HL-60 (cell line): ENCODE measurements at regions not wholly inside any gene's neighbourhood (a gene's known extent, or its start where the extent isn't known, plus 50 kb on each side); places are given as distances from the start of the nearest gene placed in this dataset.

Experiments used
- DNase-seq, 2 experiments: peaks; one replicate each; pipeline ENCODE4 v3.0.0-alpha.2; 2010 to 2020; ENCODE audit warnings: low read depth in 1 of 2, low spot score in 1 of 2
- H3K27ac ChIP-seq: fragments of 250-450 bp; sonication (Bioruptor Pico); replicated peaks from 2 replicates; pipeline ENCODE4 v1.5.1; 2020; ENCODE audit warnings: mild to moderate bottlenecking, moderate library complexity
- H3K27me3 ChIP-seq: fragments of 250-450 bp; sonication (Bioruptor Pico); 2 replicates; pipeline ENCODE4 v1.5.1; 2021; ENCODE audit warnings: mild to moderate bottlenecking, moderate library complexity; ENCODE audit not compliant: insufficient read depth, poor library complexity, severe bottlenecking
- H3K4me3 ChIP-seq: replicated peaks from 2 replicates; pipeline ENCODE4 v1.5.1; 2011; ENCODE audit warnings: mild to moderate bottlenecking, control low read depth, low read length; ENCODE audit not compliant: insufficient read depth
- CTCF ChIP-seq: IDR thresholded peaks from one replicate; pipeline ENCODE4 v1.5.1; 2011; ENCODE audit warnings: low read length, control low read depth, inconsistent platforms; ENCODE audit not compliant: insufficient read depth
- GABPA ChIP-seq: IDR thresholded peaks from 2 replicates; pipeline ENCODE4 v1.6.1; 2012; ENCODE audit warnings: low read depth
- POLR2AphosphoS5 ChIP-seq: IDR thresholded peaks from 2 replicates; pipeline ENCODE4 v1.6.1; 2012; ENCODE audit warnings: low read depth
- REST ChIP-seq: IDR thresholded peaks from 2 replicates; pipeline ENCODE4 v1.6.1; 2012; ENCODE audit warnings: low read depth; ENCODE audit not compliant: insufficient replicate concordance
- SPI1 ChIP-seq: IDR thresholded peaks from 2 replicates; pipeline ENCODE4 v1.6.1; 2012; ENCODE audit warnings: low read depth, mild to moderate bottlenecking, borderline replicate concordance

- Histone ChIP-seq H3K27me3 (no peaks in the 10 kb centered on the region), H3K4me3 (no peak overlapping the region), H3K27ac (no peak overlapping the region)
- TF ChIP-seq SPI1, result no peak
- no peak for DNase-seq
These were observed 265.3 kb downstream of the FAT3 start for GRCh38 chr11:92489826-92490399.

- DNase-seq, result no peak
- no peaks in the 10 kb centered on the region for H3K27me3 ChIP-seq
- H3K27ac ChIP-seq, result no peak overlapping the region
- TF ChIP-seq POLR2AphosphoS5 (no peak), CTCF (no peak), SPI1 (no peak), GABPA (no peak), REST (no peak)
- H3K4me3 ChIP-seq, result no peak overlapping the region
These were observed 267.8 kb downstream of the FAT3 start for GRCh38 chr11:92492372-92492771.

GRCh38 chr11:92495107-92495793 is 270.6 kb downstream of the FAT3 start:
- H3K27ac ChIP-seq, result no peak overlapping the region

More at GRCh38 chr11:92495107-92495793, 270.6 kb downstream of the FAT3 start:
- TF ChIP-seq POLR2AphosphoS5 (no peak), REST (no peak), CTCF (no peak), GABPA (no peak), SPI1 (no peak)
- no peak for DNase-seq
- no peak overlapping the region for H3K4me3 ChIP-seq
- H3K27me3 ChIP-seq, result no peaks in the 10 kb centered on the region
